Tibial artery (tissue), 4 donors: ENCODE measurements at regions not wholly inside any gene's neighbourhood (a gene's known extent, or its start where the extent isn't known, plus 50 kb on each side); places are given as distances from the start of the nearest gene placed in this dataset.
A peak's percentile ranks its signal among the peaks of the same experiment; 100 is the strongest.

Experiments
- DNase-seq, 2 donors: peaks; one replicate each; pipeline ENCODE4 v3.0.0-alpha.2; 2019
- H3K27ac ChIP-seq, 2 donors: fragments of 200-600 bp; sonication (generic) in 1 of 2; 1 replicate in 1 of 2; 2 replicates in 1 of 2; pipeline ENCODE4 v1.5.1; 2018 to 2019; ENCODE audit warnings: mild to moderate bottlenecking in 1 of 2
- H3K27me3 ChIP-seq, 2 donors: fragments of 200-600 bp; sonication (generic) in 1 of 2; one replicate each; pipeline versions ENCODE4 v1.5.1 to v1.6.0; 2016 to 2019
- H3K36me3 ChIP-seq, 3 donors: fragments of 200-600 bp; sonication (generic) in 2 of 3; one replicate each; pipeline ENCODE4 v1.5.1; 2016 to 2019; ENCODE audit warnings: mild to moderate bottlenecking in 2 of 3
- H3K4me1 ChIP-seq, 4 donors: fragments of 200-600 bp; sonication (generic) in 2 of 4; 1 replicate in 3 of 4; 2 replicates in 1 of 4; pipeline ENCODE4 v1.5.1; 2016 to 2019
- H3K4me3 ChIP-seq, 2 donors: fragments of 200-600 bp; sonication (generic) in 1 of 2; 1 replicate in 1 of 2; 2 replicates in 1 of 2; pipeline ENCODE4 v1.5.1; 2018 to 2019; ENCODE audit warnings: mild to moderate bottlenecking in 2 of 2
- H3K9me3 ChIP-seq, 3 donors: fragments of 200-600 bp; sonication (generic) in 1 of 3; one replicate each; pipeline ENCODE4 v1.5.1; 2016 to 2019
- CTCF ChIP-seq, 2 experiments: fragments of 200-600 bp in 1 of 2; fragments of 450-650 bp in 1 of 2; IDR thresholded peaks; one replicate each; pipeline ENCODE4 v1.5.1; 2017 to 2019; ENCODE audit warnings: antibody characterized with exemption in 2 of 2, mild to moderate bottlenecking in 1 of 2, moderate library complexity in 1 of 2
- intact Hi-C: fragments of 100-400 bp; cut with DNase I; formaldehyde crosslinking; loops from one replicate; pipeline ENCODE4 v1.15.0; 2023; ENCODE audit warnings: low total_unique reads

GRCh38 chr2:37588316-37588777, 83.1 kb downstream of the CDC42EP3 start:
- no peaks in the 10 kb centered on the region for H3K36me3 ChIP-seq
- no peak overlapping the region for H3K27ac ChIP-seq
- H3K27me3 ChIP-seq = no peaks in the 10 kb centered on the region
- TF ChIP-seq CTCF (IDR thresholded peaks at IDR 0.05) = no peak
- no peak overlapping the region for H3K4me3 ChIP-seq
- intact Hi-C loops = no loop called here
- H3K4me1 ChIP-seq = peaks cover 0 to 45% (median 31%) of the 10 kb centered on the region in 4 donors
- no peaks in the 10 kb centered on the region for H3K9me3 ChIP-seq
- DNase-seq = no peak

DNA sequence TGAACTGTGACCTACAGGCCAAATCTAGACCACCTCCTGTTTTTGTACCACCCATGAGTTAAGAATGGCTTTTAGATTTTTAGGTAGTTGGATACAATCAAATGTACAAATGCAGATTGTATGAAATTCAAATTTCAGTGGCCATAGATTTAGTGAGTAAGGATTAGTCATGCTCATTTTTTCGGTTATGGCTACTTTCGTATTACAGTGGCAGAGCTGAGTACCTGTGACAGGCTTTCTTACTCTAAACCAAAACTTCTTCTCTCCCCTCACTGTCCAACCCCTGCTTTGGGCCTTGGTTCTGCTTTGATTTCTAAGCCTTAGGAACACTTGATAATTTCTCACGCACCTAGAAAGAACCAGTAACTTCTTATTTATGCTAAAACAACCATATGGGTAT, 82.1 kb downstream of the CDC42EP3 start:
- Histone ChIP-seq H3K4me3 (no peak overlapping the region), H3K4me1 (peaks cover 0 to 35% (median 26%) of the 10 kb centered on the region in 4 donors), H3K27ac (peak overlapping the region; percentile 3 to 35), H3K27me3 (no peaks in the 10 kb centered on the region), H3K9me3 (peaks cover 0 to 3% (median 0%) of the 10 kb centered on the region in 3 donors), H3K36me3 (no peaks in the 10 kb centered on the region)
- no peak for TF ChIP-seq CTCF (IDR thresholded peaks at IDR 0.05)
- intact Hi-C loops = no loop called here
- DNase-seq = no peak

DNA sequence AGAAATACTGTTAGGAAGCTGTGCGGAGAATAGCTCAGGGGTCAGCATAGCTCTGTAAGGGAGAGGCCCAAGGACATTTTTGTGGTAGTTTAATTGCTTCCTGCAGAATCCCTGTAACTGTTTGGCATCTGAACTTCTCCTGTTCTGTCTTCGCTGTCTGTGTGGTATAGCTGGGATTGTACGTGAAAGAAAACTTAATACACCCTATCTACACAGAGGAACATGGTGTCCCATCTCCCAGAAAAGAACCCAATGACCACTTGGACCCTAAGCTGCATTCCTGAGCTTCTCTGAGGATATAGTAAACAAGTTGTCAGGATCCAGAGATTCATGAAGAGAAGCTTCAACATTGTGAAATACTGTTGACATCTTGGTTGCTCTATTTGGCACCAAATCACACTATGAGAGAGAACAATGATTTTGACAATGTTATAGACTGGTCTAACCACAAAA, 81.3 kb downstream of the CDC42EP3 start:
- H3K4me3 ChIP-seq = no peak overlapping the region
- no peaks in the 10 kb centered on the region for H3K36me3 ChIP-seq
- H3K27ac ChIP-seq = peak overlapping the region; percentile 3 to 35
- TF ChIP-seq CTCF (IDR thresholded peaks at IDR 0.05) = no peak
- DNase-seq = peak in 1 of 2 donors; percentile 55
- H3K4me1 ChIP-seq = peaks cover 0 to 27% (median 21%) of the 10 kb centered on the region in 4 donors
- intact Hi-C loops = no loop called here
- peaks cover 0 to 6% (median 0%) of the 10 kb centered on the region in 3 donors for H3K9me3 ChIP-seq
- no peaks in the 10 kb centered on the region for H3K27me3 ChIP-seq
